ENCODE measurements at regions not wholly inside any gene's neighbourhood (a gene's known extent, or its start where the extent isn't known, plus 50 kb on each side); places are given as distances from the start of the nearest gene placed in this dataset.

DNA sequence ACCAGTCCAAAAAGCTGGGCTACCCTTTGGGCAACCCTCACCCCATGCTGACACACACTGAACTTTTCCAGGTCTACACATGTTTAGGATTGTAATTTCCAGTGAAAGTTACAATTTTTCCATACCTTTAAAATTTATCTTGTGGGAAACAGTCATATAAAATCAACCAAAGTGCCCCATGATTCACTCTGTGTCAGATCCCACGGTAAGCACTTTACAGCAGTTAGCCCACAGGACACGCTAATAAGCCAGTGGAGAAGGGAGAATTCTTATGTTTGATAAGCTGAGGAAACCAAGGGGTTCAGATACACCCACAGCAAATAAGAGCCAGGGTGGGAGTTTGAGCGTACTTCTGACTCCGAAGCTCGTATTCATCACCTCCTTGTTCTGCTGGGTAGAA is 72.4 kb upstream of the TBL1X start:
- Histone ChIP-seq H3K27ac (ENCODE audit: extremely low read depth, low read depth, low read length) (no peak overlapping the region), H3K36me3 (ENCODE audit: control insufficient read depth in 2 of 2, insufficient read depth in 1 of 2, low read length in 2 of 2) (no peaks in the 10 kb centered on the region), H3K4me1 (ENCODE audit: control insufficient read depth, insufficient read depth, low read length) (no peaks in the 10 kb centered on the region), H3K9me3 (ENCODE audit: control insufficient read depth, insufficient read depth, low read depth, low read length) (no peaks in the 10 kb centered on the region), H3K4me3 (ENCODE audit: low read depth, low read length) (no peak overlapping the region)
- ChIA-PET POLR2A (no interaction called here), CTCF (no interaction called here)
- TF ChIP-seq ZNF146 (tag by site-specific recombination; IDR thresholded peaks at IDR 0.05) = no peak
- no peak for TF ChIP-seq ZNF660 (tag by site-specific recombination; IDR thresholded peaks at IDR 0.05)
- TF ChIP-seq HOXA7 (CRISPR knock-in tag; IDR thresholded peaks at IDR 0.05; ENCODE audit: borderline replicate concordance) = no peak

- Histone ChIP-seq H3K9me3 (ENCODE audit: control insufficient read depth, insufficient read depth, low read depth, low read length) (no peaks in the 10 kb centered on the region), H3K27ac (ENCODE audit: extremely low read depth, low read depth, low read length) (no peak overlapping the region), H3K4me3 (ENCODE audit: low read depth, low read length) (no peak overlapping the region), H3K4me1 (ENCODE audit: control insufficient read depth, insufficient read depth, low read length) (no peaks in the 10 kb centered on the region), H3K36me3 (ENCODE audit: control insufficient read depth in 2 of 2, insufficient read depth in 1 of 2, low read length in 2 of 2) (no peaks in the 10 kb centered on the region)
- ChIA-PET CTCF (no interaction called here), POLR2A (no interaction called here)
- TF ChIP-seq ZFP3 (tag by site-specific recombination; IDR thresholded peaks at IDR 0.05; ENCODE audit: low read depth) = no peak
- TF ChIP-seq ZBTB44 (tag by site-specific recombination; IDR thresholded peaks at IDR 0.05) = no peak
- TF ChIP-seq ZNF449 (tag by site-specific recombination; IDR thresholded peaks at IDR 0.05) = no peak
- no peak for TF ChIP-seq ZNF580 (tag by site-specific recombination; IDR thresholded peaks at IDR 0.05)
- no peak for TF ChIP-seq ZNF571 (tag by site-specific recombination; IDR thresholded peaks at IDR 0.05)
- no peak for TF ChIP-seq SP3 (tag by site-specific recombination; IDR thresholded peaks at IDR 0.05)
- TF ChIP-seq, protein P1, sequence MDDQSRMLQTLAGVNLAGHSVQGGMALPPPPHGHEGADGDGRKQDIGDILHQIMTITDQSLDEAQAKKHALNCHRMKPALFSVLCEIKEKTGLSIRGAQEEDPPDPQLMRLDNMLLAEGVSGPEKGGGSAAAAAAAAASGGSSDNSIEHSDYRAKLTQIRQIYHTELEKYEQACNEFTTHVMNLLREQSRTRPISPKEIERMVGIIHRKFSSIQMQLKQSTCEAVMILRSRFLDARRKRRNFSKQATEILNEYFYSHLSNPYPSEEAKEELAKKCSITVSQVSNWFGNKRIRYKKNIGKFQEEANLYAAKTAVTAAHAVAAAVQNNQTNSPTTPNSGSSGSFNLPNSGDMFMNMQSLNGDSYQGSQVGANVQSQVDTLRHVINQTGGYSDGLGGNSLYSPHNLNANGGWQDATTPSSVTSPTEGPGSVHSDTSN (CRISPR knock-in tag; IDR thresholded peaks at IDR 0.05) = no peak
- TF ChIP-seq ZNF10 (tag by site-specific recombination; IDR thresholded peaks at IDR 0.05) = no peak
- TF ChIP-seq ZBTB1 (tag by site-specific recombination; IDR thresholded peaks at IDR 0.05) = no peak
- no peak for TF ChIP-seq ZNF221 (tag by site-specific recombination; IDR thresholded peaks at IDR 0.05; ENCODE audit: borderline replicate concordance)
- TF ChIP-seq SETDB1 (IDR thresholded peaks at IDR 0.05; ENCODE audit: insufficient read length, low read length) = no peak
- no peak for TF ChIP-seq ZFP69B (tag by site-specific recombination; IDR thresholded peaks at IDR 0.05)
- no peak for TF ChIP-seq ZNF624 (tag by site-specific recombination; IDR thresholded peaks at IDR 0.05)
- no peak for TF ChIP-seq ZNF174 (tag by site-specific recombination; IDR thresholded peaks at IDR 0.05)
- no peak for TF ChIP-seq ZNF19 (tag by site-specific recombination; IDR thresholded peaks at IDR 0.05; ENCODE audit: low read depth)
- TF ChIP-seq ZFP41 (tag by site-specific recombination; IDR thresholded peaks at IDR 0.05; ENCODE audit: borderline replicate concordance) = no peak
- TF ChIP-seq MEIS1 (CRISPR knock-in tag; IDR thresholded peaks at IDR 0.05; ENCODE audit: borderline replicate concordance) = no peak
- TF ChIP-seq SCRT1 (tag by site-specific recombination; IDR thresholded peaks at IDR 0.05; ENCODE audit: borderline replicate concordance) = no peak
Observed at GRCh38 chrX:9393571-9393970, 71.3 kb upstream of the TBL1X start.
